ENCODE measurements at regions not wholly inside any gene's neighbourhood (a gene's known extent, or its start where the extent isn't known, plus 50 kb on each side); places are given as distances from the start of the nearest gene placed in this dataset.

DNA sequence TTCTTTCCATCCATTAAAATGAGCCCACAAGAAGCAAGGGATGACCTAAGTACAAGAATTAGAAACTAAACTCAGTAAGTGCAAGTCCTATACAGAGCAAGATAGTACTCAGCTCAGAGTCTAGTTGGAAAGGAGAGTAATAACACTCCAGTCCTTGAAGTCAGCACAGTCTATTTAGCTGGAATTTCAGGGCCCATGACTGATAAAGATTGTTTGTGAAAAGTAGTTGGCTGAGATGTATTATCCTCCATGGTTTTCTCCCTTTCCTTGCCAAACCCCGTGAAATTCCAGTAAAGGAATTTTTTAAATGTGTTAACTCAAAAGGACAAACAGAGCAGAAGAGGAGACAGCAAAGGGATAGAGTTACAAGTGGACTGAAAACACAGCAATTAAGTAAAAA, 127.2 kb upstream of the STT3B start:
- Histone ChIP-seq H3K9me3 (no peaks in the 10 kb centered on the region), H3K4me3 (no peak overlapping the region), H3K4me1 (ENCODE audit: insufficient read depth) (no peaks in the 10 kb centered on the region), H3K27me3 (no peaks in the 10 kb centered on the region), H3K27ac (peak overlapping the region in 1 of 2 donors; percentile 72), H3K36me3 (no peaks in the 10 kb centered on the region)
- intact Hi-C loops (cut with DNase I): loop anchor here in 1 of 4 donors (10.0 kb wide), 1 partner anchor 121 kb away; no protein-coding TSS in a partner anchor
- DNase-seq: no peak
- WGBS, 3 donors: 2 to 4% (median 3%) methylated on average over 1 of the region's 1 CpG
- TF ChIP-seq, protein P1, sequence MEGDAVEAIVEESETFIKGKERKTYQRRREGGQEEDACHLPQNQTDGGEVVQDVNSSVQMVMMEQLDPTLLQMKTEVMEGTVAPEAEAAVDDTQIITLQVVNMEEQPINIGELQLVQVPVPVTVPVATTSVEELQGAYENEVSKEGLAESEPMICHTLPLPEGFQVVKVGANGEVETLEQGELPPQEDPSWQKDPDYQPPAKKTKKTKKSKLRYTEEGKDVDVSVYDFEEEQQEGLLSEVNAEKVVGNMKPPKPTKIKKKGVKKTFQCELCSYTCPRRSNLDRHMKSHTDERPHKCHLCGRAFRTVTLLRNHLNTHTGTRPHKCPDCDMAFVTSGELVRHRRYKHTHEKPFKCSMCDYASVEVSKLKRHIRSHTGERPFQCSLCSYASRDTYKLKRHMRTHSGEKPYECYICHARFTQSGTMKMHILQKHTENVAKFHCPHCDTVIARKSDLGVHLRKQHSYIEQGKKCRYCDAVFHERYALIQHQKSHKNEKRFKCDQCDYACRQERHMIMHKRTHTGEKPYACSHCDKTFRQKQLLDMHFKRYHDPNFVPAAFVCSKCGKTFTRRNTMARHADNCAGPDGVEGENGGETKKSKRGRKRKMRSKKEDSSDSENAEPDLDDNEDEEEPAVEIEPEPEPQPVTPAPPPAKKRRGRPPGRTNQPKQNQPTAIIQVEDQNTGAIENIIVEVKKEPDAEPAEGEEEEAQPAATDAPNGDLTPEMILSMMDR (IDR thresholded peaks at IDR 0.05): no peak
- no peak for TF ChIP-seq EP300 (IDR thresholded peaks at IDR 0.05)
- TF ChIP-seq POLR2A (IDR thresholded peaks at IDR 0.05): no peak

DNA sequence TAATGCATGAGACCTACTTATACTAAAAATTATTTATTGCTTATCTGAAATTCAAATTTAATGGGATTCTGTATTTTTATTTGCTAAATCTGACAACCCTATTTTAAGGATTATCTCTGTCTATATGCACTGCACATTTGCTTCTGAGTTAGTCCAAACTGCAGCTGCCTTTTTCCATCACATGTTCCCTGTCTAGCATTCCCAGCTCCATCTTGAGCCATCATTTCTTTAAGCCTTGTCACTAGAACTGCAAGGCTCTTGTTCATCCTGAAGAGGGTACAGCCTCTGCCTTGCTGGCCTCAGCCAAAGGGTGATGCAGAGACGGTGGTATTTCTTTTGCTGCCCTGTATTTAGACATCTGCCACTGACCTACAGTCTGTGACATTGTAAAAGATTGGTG, 125.8 kb upstream of the STT3B start:
- Histone ChIP-seq H3K27ac (no peak overlapping the region), H3K9me3 (no peaks in the 10 kb centered on the region), H3K27me3 (no peaks in the 10 kb centered on the region), H3K4me1 (ENCODE audit: insufficient read depth) (no peaks in the 10 kb centered on the region), H3K4me3 (no peak overlapping the region), H3K36me3 (no peaks in the 10 kb centered on the region)
- DNase-seq: no peak
- TF ChIP-seq EP300 (IDR thresholded peaks at IDR 0.05) (no peak), POLR2A (IDR thresholded peaks at IDR 0.05) (no peak)
- TF ChIP-seq, protein P1 (IDR thresholded peaks at IDR 0.05): no peak
- 69 to 96% (median 84%) methylated on average over 1 of the region's 1 CpG for WGBS, 3 donors
- intact Hi-C loops (cut with DNase I): loop anchor here in 1 of 4 donors (10.0 kb wide), 1 partner anchor 122 kb away; no protein-coding TSS in a partner anchor

DNA sequence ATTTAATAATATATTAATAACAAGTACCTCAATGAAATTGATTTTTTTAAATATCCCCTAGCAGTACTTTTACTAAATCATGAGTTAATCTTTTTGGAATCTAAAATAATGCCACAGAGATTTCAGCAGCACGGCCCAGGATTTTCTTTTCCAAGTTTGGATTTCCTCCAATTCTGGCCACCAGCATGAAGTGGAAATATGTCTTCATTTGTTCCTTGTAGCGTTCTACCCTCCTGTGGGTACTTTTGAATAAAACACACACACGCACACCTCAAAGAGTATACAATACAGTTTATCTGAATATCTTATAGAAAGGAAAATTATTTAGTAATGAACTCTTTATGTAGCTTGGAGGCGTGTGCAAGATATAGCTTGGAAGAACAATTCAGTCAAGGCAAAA, 125.1 kb upstream of the STT3B start:
- Histone ChIP-seq H3K4me1 (ENCODE audit: insufficient read depth) (no peaks in the 10 kb centered on the region), H3K27me3 (no peaks in the 10 kb centered on the region), H3K4me3 (no peak overlapping the region), H3K27ac (no peak overlapping the region), H3K9me3 (no peaks in the 10 kb centered on the region), H3K36me3 (no peaks in the 10 kb centered on the region)
- 78 to 83% (median 81%) methylated on average over 4 of the region's 4 CpGs for WGBS, 3 donors
- TF ChIP-seq, protein P1 (IDR thresholded peaks at IDR 0.05): no peak
- TF ChIP-seq POLR2A (IDR thresholded peaks at IDR 0.05) (no peak), EP300 (IDR thresholded peaks at IDR 0.05) (no peak)
- intact Hi-C loops (cut with DNase I): loop anchor here in 1 of 4 donors (10.0 kb wide), 1 partner anchor 123 kb away; no protein-coding TSS in a partner anchor
- no peak for DNase-seq

DNA sequence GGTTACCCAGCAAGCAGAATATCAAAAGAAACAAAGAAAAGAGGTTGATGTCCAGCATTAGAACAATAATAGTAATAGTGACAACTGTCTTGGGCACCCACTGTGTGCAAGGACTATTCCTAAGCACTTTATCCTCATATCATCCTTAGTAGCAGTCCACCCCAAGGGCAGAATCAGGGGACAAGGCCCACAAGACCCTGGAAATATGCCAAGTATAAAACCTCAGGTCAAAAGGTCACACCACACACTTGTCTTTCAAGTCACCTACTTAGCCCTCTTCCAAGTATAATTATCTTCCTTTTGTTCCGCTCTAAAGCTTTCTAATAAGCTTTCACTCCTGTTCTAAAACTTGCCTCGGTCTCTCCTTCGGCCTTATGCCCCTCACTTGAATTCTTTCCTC, 124.0 kb upstream of the STT3B start:
- H3K36me3 ChIP-seq: no peaks in the 10 kb centered on the region
- no peaks in the 10 kb centered on the region for H3K4me1 ChIP-seq (ENCODE audit: insufficient read depth)
- no peak for TF ChIP-seq EP300 (IDR thresholded peaks at IDR 0.05)
- no peak for TF ChIP-seq POLR2A (IDR thresholded peaks at IDR 0.05)
- TF ChIP-seq, protein P1 (IDR thresholded peaks at IDR 0.05): no peak
- H3K9me3 ChIP-seq: no peaks in the 10 kb centered on the region
- no peak overlapping the region for H3K4me3 ChIP-seq
- DNase-seq: no peak
- no peak overlapping the region for H3K27ac ChIP-seq
- H3K27me3 ChIP-seq: no peaks in the 10 kb centered on the region
- intact Hi-C loops (cut with DNase I): loop anchor here in 1 of 4 donors (10.0 kb wide), 1 partner anchor 124 kb away; no protein-coding TSS in a partner anchor
- 95 to 99% (median 95%) methylated on average over 3 of the region's 3 CpGs for WGBS, 3 donors
